Fibroblast of villous mesenchyme (primary cell): ENCODE measurements at regions not wholly inside any gene's neighbourhood (a gene's known extent, or its start where the extent isn't known, plus 50 kb on each side); places are given as distances from the start of the nearest gene placed in this dataset.

Experiments used
- DNase-seq: peaks from one replicate; pipeline ENCODE4 v3.0.0-alpha.2; 2010; ENCODE audit warnings: low read depth
- H3K4me3 ChIP-seq: 2 replicates; pipeline ENCODE4 v1.5.1; 2011; ENCODE audit warnings: low read depth, mild to moderate bottlenecking, low read length
- TF ChIP-seq, protein P1 (sequence below): IDR thresholded peaks from 2 replicates; pipeline ENCODE4 v1.5.1; 2012; ENCODE audit warnings: low read depth, mild to moderate bottlenecking, low read length; ENCODE audit not compliant: insufficient read depth

- no peak for DNase-seq
- no peak overlapping the region for H3K4me3 ChIP-seq
- TF ChIP-seq, protein P1, sequence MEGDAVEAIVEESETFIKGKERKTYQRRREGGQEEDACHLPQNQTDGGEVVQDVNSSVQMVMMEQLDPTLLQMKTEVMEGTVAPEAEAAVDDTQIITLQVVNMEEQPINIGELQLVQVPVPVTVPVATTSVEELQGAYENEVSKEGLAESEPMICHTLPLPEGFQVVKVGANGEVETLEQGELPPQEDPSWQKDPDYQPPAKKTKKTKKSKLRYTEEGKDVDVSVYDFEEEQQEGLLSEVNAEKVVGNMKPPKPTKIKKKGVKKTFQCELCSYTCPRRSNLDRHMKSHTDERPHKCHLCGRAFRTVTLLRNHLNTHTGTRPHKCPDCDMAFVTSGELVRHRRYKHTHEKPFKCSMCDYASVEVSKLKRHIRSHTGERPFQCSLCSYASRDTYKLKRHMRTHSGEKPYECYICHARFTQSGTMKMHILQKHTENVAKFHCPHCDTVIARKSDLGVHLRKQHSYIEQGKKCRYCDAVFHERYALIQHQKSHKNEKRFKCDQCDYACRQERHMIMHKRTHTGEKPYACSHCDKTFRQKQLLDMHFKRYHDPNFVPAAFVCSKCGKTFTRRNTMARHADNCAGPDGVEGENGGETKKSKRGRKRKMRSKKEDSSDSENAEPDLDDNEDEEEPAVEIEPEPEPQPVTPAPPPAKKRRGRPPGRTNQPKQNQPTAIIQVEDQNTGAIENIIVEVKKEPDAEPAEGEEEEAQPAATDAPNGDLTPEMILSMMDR: no peak
Measured at GRCh38 chr2:120852200-120852815, 116.6 kb downstream of the GLI2 start.

GRCh38 chr2:120853306-120854013 is 117.8 kb downstream of the GLI2 start:
- H3K4me3 ChIP-seq: no peak overlapping the region
- TF ChIP-seq, protein P1: no peak
- DNase-seq: no peak

- TF ChIP-seq, protein P1: no peak
- H3K4me3 ChIP-seq: no peak overlapping the region
- no peak for DNase-seq
Measured at GRCh38 chr2:120854014-120854620, 118.4 kb downstream of the GLI2 start.

DNA sequence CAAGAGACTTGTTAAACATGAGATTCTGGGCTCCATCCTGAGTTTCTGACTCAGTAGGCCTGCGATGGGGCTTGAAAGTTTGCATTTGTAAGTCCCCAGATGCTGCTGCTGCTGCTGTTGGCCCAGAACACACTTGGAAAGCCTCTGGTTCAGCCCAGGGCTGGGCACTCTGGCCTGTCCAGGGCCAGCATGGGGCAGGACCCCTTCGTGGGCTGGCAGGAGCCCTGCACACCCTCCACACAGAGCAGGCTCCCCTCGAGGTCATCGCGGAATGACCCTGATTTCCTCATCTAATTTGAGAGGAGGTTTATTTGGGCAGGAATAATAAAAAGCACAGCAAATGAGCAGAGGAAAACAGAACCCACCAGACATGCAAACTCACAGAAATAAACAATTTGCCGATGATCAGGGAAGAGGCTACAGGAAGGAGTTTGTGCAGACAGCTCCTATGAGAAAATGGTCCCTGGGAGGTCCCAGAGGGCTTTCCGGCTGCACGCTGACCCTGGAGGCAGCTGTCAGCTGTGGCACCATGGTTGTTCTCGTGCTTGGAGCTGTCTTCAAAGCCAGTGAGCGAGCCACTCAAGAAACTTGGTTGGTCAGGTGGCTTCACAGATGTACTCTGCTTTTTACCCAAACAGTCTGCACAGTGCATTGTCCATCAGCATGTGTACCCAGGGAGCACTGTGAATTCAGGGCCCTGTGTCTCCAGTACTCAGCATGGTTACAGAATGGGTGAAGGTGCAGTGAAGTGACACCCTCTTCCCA is 119.3 kb downstream of the GLI2 start:
- TF ChIP-seq, protein P1: no peak
- H3K4me3 ChIP-seq: no peak overlapping the region
- no peak for DNase-seq

DNA sequence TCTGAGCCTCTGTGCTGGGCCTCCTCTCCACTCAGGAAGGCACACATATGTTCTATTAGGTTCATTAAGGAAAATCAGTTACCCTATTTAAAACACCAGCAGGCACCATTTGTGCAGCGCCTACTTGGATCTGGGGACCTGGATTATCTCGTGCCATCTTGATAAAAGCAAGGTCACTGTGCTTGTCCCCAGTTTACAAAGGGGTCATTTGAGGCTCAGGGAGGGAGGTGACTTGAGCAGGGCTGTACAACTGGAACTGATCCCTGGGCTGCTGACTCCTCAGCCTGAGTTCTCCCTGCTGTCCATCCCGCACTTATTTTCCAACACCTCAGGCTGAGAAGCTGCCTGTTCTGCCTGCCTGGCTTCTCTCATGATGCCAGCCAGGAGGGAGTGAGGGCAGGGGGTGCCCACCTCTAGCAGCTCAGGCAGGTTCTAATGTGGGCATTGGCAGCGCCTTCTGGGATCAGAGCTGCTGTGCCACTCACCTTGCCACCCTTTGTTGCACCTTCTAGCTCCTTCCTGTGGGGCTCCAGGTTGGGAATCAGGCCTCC is 120.3 kb downstream of the GLI2 start:
- no peak for DNase-seq
- TF ChIP-seq, protein P1: no peak
- H3K4me3 ChIP-seq: no peak overlapping the region

- TF ChIP-seq, protein P1: peak; percentile 53
- peak; percentile 65 for DNase-seq
- H3K4me3 ChIP-seq: no peak overlapping the region
Measured at GRCh38 chr2:120856421-120856862, 120.8 kb downstream of the GLI2 start.
